NCI-H187 (cell line): ENCODE measurements at regions not wholly inside any gene's neighbourhood (a gene's known extent, or its start where the extent isn't known, plus 50 kb on each side); places are given as distances from the start of the nearest gene placed in this dataset.

Source experiments
- DNase-seq, 2 experiments: peaks; one replicate each; lab custom pipeline; 2025; lab: John Stamatoyannopoulos, UW

- no peak for DNase-seq
Observed at GRCh38 chr11:116557282-116557681, 215.5 kb downstream of the BUD13 start.

DNA sequence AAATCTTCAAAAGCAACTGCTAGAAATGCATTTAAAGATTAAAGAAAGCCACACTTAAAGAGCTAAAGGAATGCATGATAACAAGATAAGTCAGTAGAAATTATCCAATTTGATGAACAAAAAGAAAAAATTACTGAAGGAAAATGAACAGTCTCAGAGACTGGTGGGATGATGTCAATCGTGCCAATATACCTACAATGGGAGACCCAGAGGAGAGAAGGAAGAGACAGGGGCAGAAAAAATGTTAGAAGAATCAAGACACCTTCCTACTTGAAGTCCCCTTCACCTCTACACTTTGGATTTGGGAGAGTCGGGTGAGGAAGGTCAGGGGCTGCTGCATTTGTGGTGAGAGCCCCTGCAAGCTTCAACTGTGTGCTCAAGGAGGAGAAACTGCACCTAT is 216.3 kb downstream of the BUD13 start:
- DNase-seq = no peak

- DNase-seq = no peak
Observed at GRCh38 chr11:116553482-116553881, 219.3 kb downstream of the BUD13 start.

GRCh38 chr11:116551576-116551975 is 221.2 kb downstream of the BUD13 start:
- DNase-seq = no peak

DNA sequence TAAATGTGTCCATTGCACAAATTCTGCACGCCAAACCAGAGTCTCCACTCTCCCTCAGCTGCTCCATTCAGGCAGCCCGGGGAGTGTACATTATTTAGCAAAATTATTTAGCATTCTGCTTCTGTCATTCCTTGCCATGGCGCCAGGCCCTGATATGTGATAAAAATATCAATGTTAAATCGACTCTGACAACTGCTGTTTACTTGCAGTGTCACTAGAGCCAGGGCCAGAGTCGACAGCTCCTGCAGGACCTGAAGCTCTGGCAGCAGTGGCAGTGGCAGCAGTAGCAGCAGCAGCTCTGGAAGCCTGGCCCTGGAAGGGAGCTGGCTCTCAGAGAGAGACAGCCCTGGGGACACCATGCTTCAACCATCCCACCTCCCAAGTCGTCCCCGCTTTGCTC is 224.5 kb downstream of the BUD13 start:
- no peak for DNase-seq

GRCh38 chr11:116547571-116547970 is 225.2 kb downstream of the BUD13 start:
- DNase-seq = no peak

GRCh38 chr11:116545912-116546311 is 226.9 kb downstream of the BUD13 start:
- no peak for DNase-seq

- no peak for DNase-seq
Observed at GRCh38 chr11:116544721-116545120, 228.1 kb downstream of the BUD13 start.

- DNase-seq = no peak
Observed at GRCh38 chr11:116543911-116544475, 228.8 kb downstream of the BUD13 start.

- DNase-seq = no peak
Observed at GRCh38 chr11:116543099-116543498, 229.7 kb downstream of the BUD13 start.

GRCh38 chr11:116542406-116542805 is 230.4 kb downstream of the BUD13 start:
- no peak for DNase-seq

GRCh38 chr11:116541460-116541859 is 231.3 kb downstream of the BUD13 start:
- DNase-seq = no peak

DNA sequence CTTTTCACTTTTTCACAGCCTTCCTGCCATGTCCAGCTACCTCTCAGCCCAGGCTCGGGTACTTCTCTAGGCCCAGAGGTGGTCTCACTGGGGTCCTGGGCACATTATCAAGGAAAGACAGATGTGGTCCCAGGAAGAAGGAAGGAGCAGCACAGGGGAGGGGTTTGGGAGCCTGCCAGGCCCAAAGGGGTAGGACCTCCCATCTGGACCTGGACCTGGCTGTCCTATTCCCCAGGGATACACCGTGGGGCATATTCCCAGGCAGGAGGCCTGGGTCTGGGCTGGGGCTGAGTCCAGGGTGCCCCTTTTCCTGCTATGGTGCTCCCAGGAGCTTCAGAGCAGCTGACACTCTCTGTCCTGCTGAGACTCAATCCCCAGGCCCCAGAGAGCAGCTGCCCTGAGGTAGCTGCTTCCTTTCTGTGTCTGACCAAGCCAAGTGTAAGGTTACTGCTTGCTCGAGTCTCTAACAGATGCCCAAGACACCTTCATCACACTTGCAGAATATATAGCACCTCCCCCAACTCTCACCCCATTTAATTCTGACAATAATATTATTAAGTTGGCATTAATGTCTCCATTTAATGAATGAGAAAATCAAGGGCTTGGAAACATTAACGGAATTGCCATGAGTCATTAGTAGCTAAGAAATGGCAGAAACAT is 232.0 kb downstream of the BUD13 start:
- no peak for DNase-seq

DNA sequence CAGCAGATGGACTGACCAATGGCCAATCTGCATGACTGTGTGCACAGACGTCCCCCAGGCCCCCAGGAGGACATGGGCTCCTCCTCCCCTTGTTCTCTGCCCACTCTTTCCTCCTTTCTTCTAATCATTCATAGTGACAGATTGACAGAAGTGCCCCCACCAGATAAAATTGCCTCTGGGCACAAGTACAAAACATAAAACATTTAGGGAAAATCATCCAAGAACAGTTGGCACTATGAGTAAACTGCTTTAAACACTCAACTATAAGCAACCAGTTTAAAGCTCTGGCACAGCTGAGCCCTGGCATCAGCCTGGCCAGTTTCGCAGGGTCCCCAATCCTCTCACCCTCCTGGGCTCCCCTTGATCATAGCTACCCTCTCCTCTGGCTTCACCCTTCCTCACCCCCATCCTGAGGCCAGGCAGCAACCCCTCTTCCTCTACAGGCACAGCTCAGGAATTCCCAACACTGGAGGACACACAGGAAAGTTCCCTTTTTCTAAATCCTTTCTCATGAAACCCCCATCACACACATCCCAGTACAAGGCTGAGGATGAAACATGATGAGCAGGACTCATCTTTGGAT is 232.9 kb downstream of the BUD13 start:
- DNase-seq = no peak

- no peak for DNase-seq
Observed at GRCh38 chr11:116539211-116539610, 233.6 kb downstream of the BUD13 start.

DNA sequence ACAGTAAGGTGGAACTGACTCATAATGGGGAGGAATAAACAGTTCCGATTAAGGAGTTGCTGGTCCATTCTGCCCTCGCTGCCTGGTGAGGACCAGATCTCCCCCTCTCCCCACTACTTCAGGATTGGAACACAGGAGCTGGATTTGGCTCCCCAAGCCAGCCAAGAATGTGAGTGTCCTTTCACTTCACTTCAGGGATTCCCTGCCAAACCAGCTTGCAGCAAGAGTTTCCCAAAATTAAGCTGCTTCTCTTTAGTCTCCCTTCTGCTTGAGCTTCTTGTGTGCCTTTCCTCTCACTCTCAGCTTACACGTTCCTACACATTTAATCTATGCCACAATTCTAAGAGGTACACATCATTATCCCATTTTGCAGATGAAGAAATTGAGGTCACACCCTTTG is 234.1 kb downstream of the BUD13 start:
- no peak for DNase-seq

DNA sequence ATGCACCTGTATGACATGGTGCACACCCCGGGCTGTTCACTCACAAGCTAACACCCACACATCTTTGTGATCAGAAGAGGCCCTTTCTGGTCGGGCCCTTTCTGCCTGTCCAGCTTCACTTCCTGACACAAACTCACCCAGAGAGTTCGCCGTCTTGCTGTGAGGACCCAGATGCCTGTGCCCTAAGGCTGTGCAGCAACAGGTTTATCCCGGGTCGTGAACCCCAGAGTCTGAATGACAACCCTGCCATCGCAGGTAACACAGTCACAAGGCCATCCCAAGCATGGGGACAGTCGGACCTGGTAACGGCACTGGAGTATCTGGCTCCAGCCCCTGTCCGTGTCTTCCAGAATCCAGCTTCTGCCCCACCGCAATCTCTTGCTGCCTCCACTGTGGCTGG is 235.1 kb downstream of the BUD13 start:
- no peak for DNase-seq

- no peak for DNase-seq
Observed at GRCh38 chr11:116537121-116537520, 235.7 kb downstream of the BUD13 start.

- DNase-seq = no peak
Observed at GRCh38 chr11:116536416-116536815, 236.4 kb downstream of the BUD13 start.

DNA sequence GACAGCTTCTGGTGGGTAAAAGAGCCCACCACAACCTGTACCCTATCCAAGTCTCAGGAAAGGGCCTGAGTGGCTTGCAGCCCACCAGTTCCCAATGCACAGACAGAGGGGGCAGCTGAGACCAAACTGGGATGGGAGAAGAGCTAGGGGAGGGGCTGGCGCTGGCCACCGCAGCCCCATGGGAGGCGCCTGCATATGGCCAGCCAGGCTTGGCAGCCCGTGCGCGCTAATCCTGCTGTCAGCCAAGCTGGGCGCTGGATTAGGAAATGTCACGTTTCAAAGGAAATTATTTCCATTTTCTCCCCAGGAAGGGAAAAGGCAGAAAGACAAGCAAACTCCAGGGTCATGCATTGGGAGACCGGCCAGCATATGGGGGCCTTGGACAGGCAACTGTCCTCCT is 236.8 kb downstream of the BUD13 start:
- no peak for DNase-seq

- no peak for DNase-seq
Observed at GRCh38 chr11:116535120-116535519, 237.7 kb downstream of the BUD13 start.

- no peak for DNase-seq
Observed at GRCh38 chr11:116534270-116534975, 238.4 kb downstream of the BUD13 start.

DNA sequence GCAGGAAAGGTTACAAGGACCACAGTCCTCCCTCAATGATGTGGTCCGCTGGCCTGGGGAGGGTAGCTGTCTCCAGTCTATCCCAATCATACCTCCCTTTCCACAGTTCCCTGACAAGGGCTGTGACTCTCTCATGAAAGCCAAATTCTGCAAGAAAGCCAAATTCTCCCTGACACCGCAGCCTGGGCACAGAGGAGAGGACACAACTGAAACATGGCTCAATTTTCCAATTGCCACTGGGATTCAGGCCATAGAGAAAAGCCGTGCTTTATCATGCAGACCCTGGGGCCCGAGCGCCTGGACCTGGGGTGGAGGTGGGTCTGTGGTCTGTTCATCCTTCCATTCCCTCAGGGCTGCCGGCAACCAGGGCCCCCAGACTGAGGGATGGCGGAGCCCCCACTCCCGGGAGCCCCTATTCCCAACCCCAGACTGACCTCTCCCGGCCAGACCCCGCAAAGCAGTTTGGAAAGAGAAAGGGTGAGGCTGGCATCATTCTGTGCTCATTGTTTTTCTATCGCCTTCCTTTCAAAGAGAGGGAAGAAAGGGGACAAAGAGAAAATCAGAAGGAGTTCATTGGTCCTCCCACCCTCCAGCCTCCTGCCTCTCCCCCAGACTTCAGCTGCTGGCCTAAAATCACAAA is 239.5 kb downstream of the BUD13 start:
- no peak for DNase-seq
